HCEC 1CT (cell line): ENCODE measurements at regions not wholly inside any gene's neighbourhood (a gene's known extent, or its start where the extent isn't known, plus 50 kb on each side); places are given as distances from the start of the nearest gene placed in this dataset.
"Not testable (repeated sequence)": the region's sequence is repeated elsewhere in the genome, so short reads cannot be mapped to it uniquely, and the experiment has no call there.

Experiments
- DNase-seq: peaks from one replicate; pipeline ENCODE4 v3.0.0-alpha.2; 2017

DNA sequence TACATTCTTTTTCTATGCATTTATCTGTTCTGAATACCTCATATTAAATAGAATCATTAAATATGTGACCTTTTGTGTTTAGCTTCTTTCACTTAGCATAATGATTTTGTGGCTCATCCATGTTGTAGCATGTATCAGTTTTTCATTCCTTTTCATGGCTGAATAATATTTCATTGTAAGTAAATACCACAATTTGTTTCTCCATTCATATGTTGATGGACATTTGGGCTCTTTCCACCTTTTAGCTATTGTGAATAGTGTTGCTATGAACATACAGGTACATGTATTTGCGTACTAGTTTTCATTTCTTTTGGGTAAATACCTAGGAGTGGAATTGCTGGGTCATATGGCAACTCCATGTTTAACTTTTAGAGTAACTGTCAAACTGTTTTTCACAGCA is 85.1 kb downstream of the GNL3L start:
- no peak for DNase-seq

GRCh38 chrX:54633641-54634040 is 103.6 kb downstream of the GNL3L start:
- no peak for DNase-seq

GRCh38 chrX:54639018-54639345 is 109.0 kb downstream of the GNL3L start:
- no peak for DNase-seq

DNA sequence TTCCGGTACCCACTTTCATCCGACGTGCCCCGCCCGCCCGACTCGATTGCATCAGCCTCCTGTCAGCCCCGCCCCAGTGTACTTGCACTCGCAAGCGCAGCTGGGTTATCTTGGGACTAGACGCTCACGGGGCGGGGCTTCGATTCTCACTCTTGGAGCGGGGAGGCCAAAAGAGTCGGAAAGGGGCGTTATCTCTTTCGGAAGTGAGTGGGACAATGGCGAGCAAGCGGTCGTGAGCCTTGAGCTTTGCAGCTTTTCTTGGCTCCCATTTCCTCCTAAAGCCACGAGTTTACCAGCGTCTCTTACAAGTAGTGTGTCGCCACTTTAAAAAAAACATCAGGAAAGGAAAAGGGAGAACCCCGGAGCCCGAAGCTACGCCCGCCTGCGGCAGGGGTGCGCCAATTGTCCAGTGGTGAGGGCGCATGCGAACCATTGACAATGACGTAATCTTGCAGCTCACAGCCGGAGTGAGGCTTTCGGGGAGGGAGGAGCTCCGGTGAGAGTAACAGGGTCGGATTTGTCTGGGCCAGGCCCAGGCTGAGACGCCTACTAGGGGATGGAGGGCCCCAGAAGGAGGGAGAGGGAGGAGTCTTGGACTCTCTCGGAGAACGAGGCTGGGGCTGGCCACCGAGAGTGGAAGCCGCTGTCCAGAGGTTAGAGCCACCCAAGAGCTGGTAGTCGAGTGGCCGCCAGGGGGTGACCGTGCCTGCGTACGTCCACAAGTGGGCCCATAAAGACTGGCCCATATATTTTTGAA is 109.5 kb downstream of the GNL3L start:
- DNase-seq: peak; percentile 93

- DNase-seq: no peak
These were observed 110.2 kb downstream of the GNL3L start for GRCh38 chrX:54640103-54640690.

- DNase-seq: no peak
These were observed 110.7 kb downstream of the GNL3L start for GRCh38 chrX:54640736-54641135.

DNA sequence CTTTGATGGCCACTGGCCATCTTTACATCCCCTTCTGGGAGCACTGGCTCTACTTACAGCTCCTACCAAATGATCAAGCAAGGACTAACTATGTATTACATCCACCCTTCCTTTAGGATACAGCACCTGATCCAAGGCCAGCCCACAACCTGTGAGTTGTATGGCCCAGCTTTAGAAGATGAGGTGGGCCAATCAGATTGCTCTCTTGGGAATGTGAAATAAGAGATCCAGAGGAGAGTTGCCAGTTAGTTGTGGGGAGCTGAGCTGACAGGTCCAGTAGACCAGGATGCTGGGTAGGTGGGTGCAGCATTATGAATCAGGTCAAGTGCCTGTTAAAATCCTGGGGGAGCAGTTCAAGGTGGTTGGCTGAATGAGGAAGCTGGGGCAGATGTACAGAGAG is 111.5 kb downstream of the GNL3L start:
- no peak for DNase-seq

GRCh38 chrX:54647607-54648006 is 117.6 kb downstream of the GNL3L start:
- DNase-seq: not testable (repeated sequence)

- no peak for DNase-seq
These were observed 129.5 kb downstream of the GNL3L start for GRCh38 chrX:54659547-54659946.

- DNase-seq: no peak
These were observed 122.3 kb downstream of the ITIH6 start for GRCh38 chrX:54675762-54676161.

- peak; percentile 15 for DNase-seq
These were observed 102.8 kb downstream of the ITIH6 start for GRCh38 chrX:54695231-54695630.

DNA sequence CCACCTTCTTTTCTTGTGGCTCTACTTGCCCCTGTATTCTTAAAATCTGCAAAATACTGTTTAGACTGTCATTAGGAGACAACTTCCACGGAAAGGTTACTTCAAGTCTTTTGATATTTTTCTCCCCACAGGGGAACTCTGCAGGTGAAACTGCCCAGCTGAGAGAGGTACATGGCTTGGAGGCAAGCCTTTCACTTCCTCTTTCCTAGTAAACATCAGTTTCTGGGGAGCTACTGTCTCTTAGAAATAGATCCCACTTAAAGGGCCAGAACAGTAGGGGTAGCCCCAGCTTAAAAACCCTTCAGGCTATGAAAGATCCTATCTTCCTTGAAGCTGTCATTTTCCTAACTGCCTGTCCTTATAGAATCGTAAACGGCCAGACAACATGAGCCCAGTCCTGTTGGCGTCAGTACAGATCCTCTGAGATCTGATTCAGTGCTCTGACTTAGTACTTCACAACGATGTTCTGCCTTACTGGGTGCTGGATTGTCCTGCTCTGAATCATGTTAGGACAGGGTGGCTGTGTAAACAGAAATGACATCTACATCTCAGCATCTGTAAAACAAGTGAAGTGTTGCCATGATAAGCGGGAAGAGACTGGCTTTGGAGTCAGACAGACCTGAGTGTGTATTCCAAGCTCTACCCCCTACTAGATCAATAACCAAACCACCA is 102.1 kb downstream of the ITIH6 start:
- DNase-seq: no peak
